AG04449 (cell line): ENCODE measurements at regions not wholly inside any gene's neighbourhood (a gene's known extent, or its start where the extent isn't known, plus 50 kb on each side); places are given as distances from the start of the nearest gene placed in this dataset.
"Not testable (repeated sequence)": the region's sequence is repeated elsewhere in the genome, so short reads cannot be mapped to it uniquely, and the experiment has no call there.

Experiments used
- CTCF ChIA-PET: fragments of 350-600 bp; formaldehyde crosslinking; extraction: SDS; loops from one replicate; lab custom pipeline; 2021; ENCODE audit warnings: antibody characterized with exemption; lab: Yijun Ruan, JAX
- POLR2A ChIA-PET: fragments of 400-600, 350-600 bp; formaldehyde crosslinking; extraction: SDS; loops from one replicate; lab custom pipeline; 2020; ENCODE audit warnings: antibody characterized with exemption, inconsistent platforms; lab: Yijun Ruan, JAX
- DNase-seq: peaks from one replicate; pipeline ENCODE4 v3.0.0-alpha.2; 2010; ENCODE audit warnings: low read depth, low spot score
- H3K4me3 ChIP-seq: 2 replicates; pipeline ENCODE4 v1.5.1; 2011; ENCODE audit warnings: low read depth, mild to moderate bottlenecking, control low read depth, low read length
- TF ChIP-seq, protein P1 (sequence below): IDR thresholded peaks from one replicate; pipeline ENCODE4 v1.5.1; 2011; ENCODE audit warnings: mild to moderate bottlenecking, moderate library complexity, low read length, control low read depth, inconsistent platforms; ENCODE audit not compliant: insufficient read depth; ENCODE audit errors: missing control alignments

DNA sequence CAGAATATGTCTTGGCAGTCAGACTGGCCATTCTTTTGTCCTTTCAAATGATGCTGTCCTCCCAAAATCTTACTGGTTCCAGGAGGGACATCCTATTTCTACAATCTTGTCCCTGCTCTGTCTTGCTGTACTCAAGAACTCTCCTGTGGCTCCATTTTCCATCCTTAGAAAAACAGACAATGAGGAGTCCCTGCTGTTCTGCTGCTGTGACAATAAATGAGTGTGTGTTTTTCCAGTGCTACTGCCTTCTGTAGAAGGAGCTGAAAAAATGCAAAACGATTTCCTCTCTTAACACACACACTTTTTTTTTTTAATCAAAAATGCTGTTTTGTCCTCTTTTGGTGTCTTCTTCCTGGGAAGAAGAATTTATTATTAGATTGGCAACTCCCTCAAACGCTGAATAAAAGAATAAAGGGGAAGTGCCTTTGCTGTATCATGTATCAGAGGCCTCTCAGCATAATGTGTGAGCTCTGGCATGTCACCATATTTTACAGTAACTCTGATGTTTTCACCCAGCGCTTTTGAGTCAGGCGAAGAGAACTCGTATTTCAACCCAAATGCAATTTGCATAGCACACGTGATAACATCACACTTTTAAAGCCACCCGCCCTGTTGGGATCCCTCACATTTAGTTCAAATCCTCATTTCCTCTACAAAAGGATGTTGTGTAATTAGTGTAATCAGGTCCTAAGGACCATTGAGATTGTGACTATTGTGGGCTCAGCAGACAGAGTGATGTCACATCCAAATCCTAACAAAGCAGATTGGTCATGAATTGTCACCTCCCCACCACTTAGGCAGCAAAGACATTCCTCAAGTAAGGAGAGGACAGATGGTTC, 496.0 kb upstream of the LARGE1 start:
- DNase-seq: no peak
- ChIA-PET POLR2A (no interaction called here), CTCF (interaction anchor here (1.6 to 2.8 kb wide), 2 partner anchors 731 to 734 kb away, joined by 7 to 21 read pairs; no protein-coding TSS in a partner anchor)
- TF ChIP-seq, protein P1, sequence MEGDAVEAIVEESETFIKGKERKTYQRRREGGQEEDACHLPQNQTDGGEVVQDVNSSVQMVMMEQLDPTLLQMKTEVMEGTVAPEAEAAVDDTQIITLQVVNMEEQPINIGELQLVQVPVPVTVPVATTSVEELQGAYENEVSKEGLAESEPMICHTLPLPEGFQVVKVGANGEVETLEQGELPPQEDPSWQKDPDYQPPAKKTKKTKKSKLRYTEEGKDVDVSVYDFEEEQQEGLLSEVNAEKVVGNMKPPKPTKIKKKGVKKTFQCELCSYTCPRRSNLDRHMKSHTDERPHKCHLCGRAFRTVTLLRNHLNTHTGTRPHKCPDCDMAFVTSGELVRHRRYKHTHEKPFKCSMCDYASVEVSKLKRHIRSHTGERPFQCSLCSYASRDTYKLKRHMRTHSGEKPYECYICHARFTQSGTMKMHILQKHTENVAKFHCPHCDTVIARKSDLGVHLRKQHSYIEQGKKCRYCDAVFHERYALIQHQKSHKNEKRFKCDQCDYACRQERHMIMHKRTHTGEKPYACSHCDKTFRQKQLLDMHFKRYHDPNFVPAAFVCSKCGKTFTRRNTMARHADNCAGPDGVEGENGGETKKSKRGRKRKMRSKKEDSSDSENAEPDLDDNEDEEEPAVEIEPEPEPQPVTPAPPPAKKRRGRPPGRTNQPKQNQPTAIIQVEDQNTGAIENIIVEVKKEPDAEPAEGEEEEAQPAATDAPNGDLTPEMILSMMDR: no peak
- H3K4me3 ChIP-seq: no peak overlapping the region

DNA sequence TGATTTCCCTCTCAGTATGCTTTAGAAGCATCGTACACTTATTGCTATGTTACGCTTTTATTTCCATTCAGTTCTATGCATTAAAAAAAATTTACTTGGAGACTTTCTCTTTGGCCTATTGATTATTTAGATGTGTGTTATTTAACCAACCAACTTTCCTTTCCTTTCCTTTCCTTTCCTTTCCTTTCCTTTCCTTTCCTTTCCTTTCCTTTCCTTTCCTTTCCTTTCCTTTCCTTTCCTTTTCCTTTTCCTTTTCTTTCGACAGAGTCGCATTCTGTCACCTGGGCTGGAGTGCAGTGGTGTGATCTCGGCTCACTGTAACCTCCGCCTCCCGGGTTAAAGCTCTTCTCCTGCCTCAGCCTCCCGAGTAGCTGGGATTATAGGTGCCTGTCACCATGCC, 502.7 kb upstream of the LARGE1 start:
- CTCF ChIA-PET, DNase-seq, POLR2A ChIA-PET, H3K4me3 ChIP-seq: not testable (repeated sequence)

DNA sequence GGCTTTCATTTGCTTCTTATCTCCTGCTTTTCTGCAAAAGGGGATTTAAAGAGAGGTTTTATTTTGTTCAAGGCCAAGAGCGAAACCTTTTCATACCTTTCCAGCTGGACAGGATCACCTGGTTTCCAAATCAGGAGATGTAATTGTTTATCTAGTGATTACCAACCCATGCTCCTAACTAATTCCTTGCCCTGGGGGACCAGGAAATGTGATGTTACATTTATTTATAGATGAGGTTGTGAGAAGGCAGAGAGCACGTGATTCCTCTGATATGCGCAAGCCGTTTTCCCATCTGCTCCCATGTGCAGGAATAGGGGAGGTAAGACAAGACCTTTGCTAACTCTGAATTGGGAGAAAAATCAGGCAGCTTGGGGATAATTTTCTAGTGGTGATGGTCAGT, 507.2 kb upstream of the LARGE1 start:
- no peak for DNase-seq
- no peak overlapping the region for H3K4me3 ChIP-seq
- CTCF ChIA-PET: interaction anchor here (1.4 kb wide), 1 partner anchor 13 kb away, joined by 5 read pairs; no protein-coding TSS in a partner anchor
- POLR2A ChIA-PET: no interaction called here
- TF ChIP-seq, protein P1: no peak

DNA sequence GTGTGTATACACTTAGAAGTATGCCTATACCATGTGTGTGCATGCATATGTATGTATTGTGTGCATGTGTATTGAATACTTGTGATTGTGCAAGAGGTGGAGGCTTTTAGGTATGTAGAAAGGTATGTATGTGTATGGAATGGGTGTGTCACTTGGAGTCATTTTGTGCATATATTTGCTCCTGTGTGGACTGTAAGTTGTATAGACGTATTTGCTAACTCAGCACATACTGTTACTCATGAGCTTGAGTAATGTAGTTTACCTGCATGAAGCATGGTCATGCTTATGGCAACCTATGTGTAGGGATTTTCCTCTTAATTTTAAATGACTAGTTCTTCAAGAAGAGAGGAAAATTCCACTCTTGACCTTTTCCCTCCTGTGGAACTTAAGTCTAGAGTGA, 507.6 kb upstream of the LARGE1 start:
- ChIA-PET CTCF (interaction anchor here (1.4 kb wide), 1 partner anchor 13 kb away, joined by 5 read pairs; no protein-coding TSS in a partner anchor), POLR2A (no interaction called here)
- TF ChIP-seq, protein P1: no peak
- DNase-seq: no peak
- no peak overlapping the region for H3K4me3 ChIP-seq

DNA sequence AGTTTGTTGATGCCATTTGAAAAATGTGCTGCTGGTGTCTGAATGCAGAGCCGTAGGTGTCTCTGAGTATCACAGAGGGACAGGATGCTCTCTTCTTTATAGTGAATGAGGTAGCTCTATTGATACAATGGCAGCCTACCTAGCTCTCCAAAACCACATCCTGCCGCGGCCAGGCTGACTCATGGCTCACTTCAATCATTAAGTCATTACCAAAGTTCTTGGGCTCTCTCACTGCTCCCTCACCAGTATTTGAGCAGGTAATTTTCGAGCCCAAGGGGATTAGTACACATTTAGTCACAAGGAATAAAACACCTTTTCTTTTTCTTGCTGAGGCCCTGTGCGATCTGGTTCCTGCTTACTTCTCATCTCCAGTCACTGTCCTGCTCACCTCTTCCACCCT, 509.0 kb upstream of the LARGE1 start:
- H3K4me3 ChIP-seq: no peak overlapping the region
- TF ChIP-seq, protein P1: no peak
- DNase-seq: no peak
- ChIA-PET POLR2A (no interaction called here), CTCF (no interaction called here)

DNA sequence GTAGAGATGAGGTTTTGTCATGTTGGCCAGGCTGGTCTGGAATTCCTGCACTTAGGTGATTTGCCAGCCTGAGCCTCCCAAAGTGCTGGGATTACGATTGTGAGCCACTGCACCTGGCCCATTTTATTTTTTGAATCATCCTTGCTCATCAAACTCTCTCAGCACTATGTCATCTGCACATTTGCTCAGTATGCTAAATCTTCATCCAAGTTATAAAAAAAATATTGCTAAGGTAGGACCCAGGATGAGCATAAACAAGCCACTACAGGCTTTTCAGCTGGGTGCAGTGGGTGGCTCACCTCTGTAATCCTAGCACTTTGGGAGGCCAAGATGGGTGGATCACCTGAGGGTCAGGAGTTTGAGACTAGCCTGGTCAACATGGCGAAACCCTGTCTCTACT, 510.1 kb upstream of the LARGE1 start:
- ChIA-PET POLR2A (no interaction called here), CTCF (no interaction called here)
- TF ChIP-seq, protein P1: no peak
- DNase-seq: no peak
- no peak overlapping the region for H3K4me3 ChIP-seq
